SJCRH30 (cell line): ENCODE measurements at regions not wholly inside any gene's neighbourhood (a gene's known extent, or its start where the extent isn't known, plus 50 kb on each side); places are given as distances from the start of the nearest gene placed in this dataset.
"Not testable (repeated sequence)": the region's sequence is repeated elsewhere in the genome, so short reads cannot be mapped to it uniquely, and the experiment has no call there.

Source experiments
- DNase-seq, 2 experiments: peaks; one replicate each; pipeline ENCODE4 v3.0.0-alpha.2; 2015 to 2020
- H3K27ac ChIP-seq: fragments of 250-450 bp; sonication (Bioruptor Pico); 2 replicates; pipeline ENCODE4 v1.5.1; 2020; ENCODE audit warnings: mild to moderate bottlenecking, moderate library complexity
- H3K27me3 ChIP-seq: fragments of 250-450 bp; sonication (Bioruptor Pico); 2 replicates; pipeline ENCODE4 v1.5.1; 2020; ENCODE audit warnings: mild to moderate bottlenecking, moderate library complexity
- H3K36me3 ChIP-seq: fragments of 250-450 bp; sonication (Bioruptor Pico); 2 replicates; pipeline ENCODE4 v1.5.1; 2020; ENCODE audit warnings: mild to moderate bottlenecking, moderate library complexity
- H3K4me1 ChIP-seq: fragments of 250-450 bp; sonication (Bioruptor Pico); 2 replicates; pipeline ENCODE4 v1.5.1; 2020; ENCODE audit warnings: mild to moderate bottlenecking, moderate library complexity
- H3K4me3 ChIP-seq: fragments of 250-450 bp; sonication (Bioruptor Pico); 2 replicates; pipeline ENCODE4 v1.5.1; 2020; ENCODE audit warnings: mild to moderate bottlenecking, moderate library complexity
- H3K9me3 ChIP-seq: fragments of 250-450 bp; sonication (Bioruptor Pico); replicated peaks from 2 replicates; pipeline ENCODE4 v1.5.1; 2020; ENCODE audit warnings: mild to moderate bottlenecking, moderate library complexity

- H3K36me3 ChIP-seq, H3K4me3 ChIP-seq, H3K9me3 ChIP-seq, DNase-seq, H3K4me1 ChIP-seq, H3K27ac ChIP-seq, H3K27me3 ChIP-seq: not testable (repeated sequence)
Measured at GRCh38 chr4:53877096-53877495, 187.3 kb downstream of the CHIC2 start.

- Histone ChIP-seq H3K27ac (no peak overlapping the region), H3K36me3 (no peaks in the 10 kb centered on the region), H3K27me3 (no peaks in the 10 kb centered on the region), H3K9me3 (no peaks in the 10 kb centered on the region), H3K4me1 (peaks cover 14% of the 10 kb centered on the region), H3K4me3 (no peak overlapping the region)
- DNase-seq = no peak
Measured at GRCh38 chr4:53866055-53866454, 198.3 kb downstream of the CHIC2 start.

GRCh38 chr4:53865054-53865453 is 199.4 kb downstream of the CHIC2 start:
- DNase-seq = no peak
- Histone ChIP-seq H3K9me3 (no peaks in the 10 kb centered on the region), H3K27ac (no peak overlapping the region), H3K27me3 (no peaks in the 10 kb centered on the region), H3K4me3 (no peak overlapping the region), H3K4me1 (peaks cover 14% of the 10 kb centered on the region), H3K36me3 (no peaks in the 10 kb centered on the region)

- Histone ChIP-seq H3K4me1 (peaks cover 14% of the 10 kb centered on the region), H3K36me3 (no peaks in the 10 kb centered on the region), H3K27ac (no peak overlapping the region), H3K4me3 (no peak overlapping the region), H3K9me3 (no peaks in the 10 kb centered on the region), H3K27me3 (no peaks in the 10 kb centered on the region)
- no peak for DNase-seq
Measured at GRCh38 chr4:53863736-53864365, 200.6 kb downstream of the CHIC2 start.

GRCh38 chr4:53863158-53863557 is 201.2 kb downstream of the CHIC2 start:
- no peak overlapping the region for H3K4me3 ChIP-seq
- no peaks in the 10 kb centered on the region for H3K36me3 ChIP-seq
- H3K27me3 ChIP-seq = no peaks in the 10 kb centered on the region
- H3K27ac ChIP-seq = no peak overlapping the region
- peaks cover 14% of the 10 kb centered on the region for H3K4me1 ChIP-seq
- no peak for DNase-seq
- H3K9me3 ChIP-seq = no peaks in the 10 kb centered on the region

GRCh38 chr4:53861856-53862610 is 202.4 kb downstream of the CHIC2 start:
- no peaks in the 10 kb centered on the region for H3K27me3 ChIP-seq
- H3K9me3 ChIP-seq = no peaks in the 10 kb centered on the region
- no peaks in the 10 kb centered on the region for H3K36me3 ChIP-seq
- peaks cover 14% of the 10 kb centered on the region for H3K4me1 ChIP-seq
- H3K4me3 ChIP-seq = no peak overlapping the region
- peak; percentile 49 to 71 for DNase-seq
- peak overlapping the region; percentile 28; the same call in 1 of the 2 replicates for H3K27ac ChIP-seq

- no peak for DNase-seq
- H3K4me1 ChIP-seq = peaks cover 14% of the 10 kb centered on the region
- no peak overlapping the region for H3K4me3 ChIP-seq
- H3K27me3 ChIP-seq = no peaks in the 10 kb centered on the region
- H3K27ac ChIP-seq = no peak overlapping the region
- H3K36me3 ChIP-seq = no peaks in the 10 kb centered on the region
- H3K9me3 ChIP-seq = no peaks in the 10 kb centered on the region
Measured at GRCh38 chr4:53859305-53859704, 205.1 kb downstream of the CHIC2 start.

GRCh38 chr4:53858744-53859143 is 205.7 kb downstream of the CHIC2 start:
- H3K27me3 ChIP-seq = no peaks in the 10 kb centered on the region
- H3K36me3 ChIP-seq = no peaks in the 10 kb centered on the region
- DNase-seq = no peak
- peaks cover 14% of the 10 kb centered on the region for H3K4me1 ChIP-seq
- H3K4me3 ChIP-seq = no peak overlapping the region
- no peaks in the 10 kb centered on the region for H3K9me3 ChIP-seq
- H3K27ac ChIP-seq = no peak overlapping the region

GRCh38 chr4:53855581-53856250 is 208.7 kb downstream of the CHIC2 start:
- Histone ChIP-seq H3K4me3 (no peak overlapping the region), H3K27me3 (no peaks in the 10 kb centered on the region), H3K36me3 (no peaks in the 10 kb centered on the region), H3K9me3 (no peaks in the 10 kb centered on the region), H3K4me1 (no peaks in the 10 kb centered on the region), H3K27ac (no peak overlapping the region)
- no peak for DNase-seq

- Histone ChIP-seq H3K27me3 (no peaks in the 10 kb centered on the region), H3K9me3 (no peaks in the 10 kb centered on the region), H3K36me3 (no peaks in the 10 kb centered on the region), H3K4me3 (no peak overlapping the region), H3K27ac (no peak overlapping the region), H3K4me1 (no peaks in the 10 kb centered on the region)
- no peak for DNase-seq
Measured at GRCh38 chr4:53854991-53855568, 209.3 kb downstream of the CHIC2 start.

GRCh38 chr4:53852343-53852742 is 212.1 kb downstream of the CHIC2 start:
- Histone ChIP-seq H3K36me3 (no peaks in the 10 kb centered on the region), H3K27ac (no peak overlapping the region), H3K27me3 (no peaks in the 10 kb centered on the region), H3K4me3 (no peak overlapping the region), H3K9me3 (no peaks in the 10 kb centered on the region), H3K4me1 (no peaks in the 10 kb centered on the region)
- DNase-seq = no peak

- no peaks in the 10 kb centered on the region for H3K4me1 ChIP-seq
- no peaks in the 10 kb centered on the region for H3K27me3 ChIP-seq
Measured at GRCh38 chr4:53847965-53848364, 216.4 kb downstream of the CHIC2 start.

GRCh38 chr4:53844551-53844950 is 219.9 kb downstream of the CHIC2 start:
- Histone ChIP-seq H3K4me1 (no peaks in the 10 kb centered on the region), H3K9me3 (no peaks in the 10 kb centered on the region), H3K4me3 (no peak overlapping the region), H3K27ac (no peak overlapping the region), H3K36me3 (no peaks in the 10 kb centered on the region), H3K27me3 (no peaks in the 10 kb centered on the region; the same call in 1 of the 2 replicates)
- DNase-seq = no peak

More at GRCh38 chr4:53847965-53848364, 216.4 kb downstream of the CHIC2 start:
- no peaks in the 10 kb centered on the region for H3K36me3 ChIP-seq
- no peak for DNase-seq
- no peaks in the 10 kb centered on the region for H3K9me3 ChIP-seq
- no peak overlapping the region for H3K4me3 ChIP-seq
- no peak overlapping the region for H3K27ac ChIP-seq

GRCh38 chr4:53844133-53844532 is 220.3 kb downstream of the CHIC2 start:
- no peak overlapping the region for H3K4me3 ChIP-seq
- no peak overlapping the region for H3K27ac ChIP-seq
- no peaks in the 10 kb centered on the region for H3K4me1 ChIP-seq
- no peaks in the 10 kb centered on the region for H3K9me3 ChIP-seq
- H3K27me3 ChIP-seq = no peaks in the 10 kb centered on the region; the same call in 1 of the 2 replicates
- no peaks in the 10 kb centered on the region for H3K36me3 ChIP-seq
- no peak for DNase-seq

- DNase-seq = no peak
Measured at GRCh38 chr4:53841711-53842110, 222.7 kb downstream of the CHIC2 start.

More at GRCh38 chr4:53841711-53842110, 222.7 kb downstream of the CHIC2 start:
- Histone ChIP-seq H3K27ac (no peak overlapping the region), H3K36me3 (no peaks in the 10 kb centered on the region), H3K9me3 (no peaks in the 10 kb centered on the region), H3K4me1 (no peaks in the 10 kb centered on the region), H3K4me3 (no peak overlapping the region), H3K27me3 (no peaks in the 10 kb centered on the region; the same call in 1 of the 2 replicates)
